Skeletal muscle satellite cell (primary cell): ENCODE measurements at regions not wholly inside any gene's neighbourhood (a gene's known extent, or its start where the extent isn't known, plus 50 kb on each side); places are given as distances from the start of the nearest gene placed in this dataset.

ENCODE experiments used
- H3K27me3 ChIP-seq: 2 replicates; pipeline ENCODE4 v1.7.0; 2013; ENCODE audit warnings: low read length; ENCODE audit not compliant: control insufficient read depth, insufficient read depth
- H3K36me3 ChIP-seq: 2 replicates; pipeline ENCODE4 v1.7.0; 2013; ENCODE audit warnings: mild to moderate bottlenecking, control low read depth, low read length; ENCODE audit not compliant: insufficient read depth
- H3K4me1 ChIP-seq: 2 replicates; pipeline ENCODE4 v1.7.0; 2013; ENCODE audit warnings: low read length; ENCODE audit not compliant: control insufficient read depth, insufficient read depth
- H3K4me2 ChIP-seq: 2 replicates; pipeline ENCODE4 v1.7.0; 2013; ENCODE audit warnings: mild to moderate bottlenecking, low read length
- H3K4me3 ChIP-seq: 2 replicates; pipeline ENCODE4 v1.7.0; 2013; ENCODE audit warnings: low read length
- H3K9ac ChIP-seq: 2 replicates; pipeline ENCODE4 v1.7.0; 2013; ENCODE audit warnings: mild to moderate bottlenecking, low read depth, low read length, moderate library complexity
- H3K9me3 ChIP-seq: replicated peaks from 2 replicates; pipeline ENCODE4 v1.7.0; 2013; ENCODE audit warnings: mild to moderate bottlenecking, control low read depth, low read length

DNA sequence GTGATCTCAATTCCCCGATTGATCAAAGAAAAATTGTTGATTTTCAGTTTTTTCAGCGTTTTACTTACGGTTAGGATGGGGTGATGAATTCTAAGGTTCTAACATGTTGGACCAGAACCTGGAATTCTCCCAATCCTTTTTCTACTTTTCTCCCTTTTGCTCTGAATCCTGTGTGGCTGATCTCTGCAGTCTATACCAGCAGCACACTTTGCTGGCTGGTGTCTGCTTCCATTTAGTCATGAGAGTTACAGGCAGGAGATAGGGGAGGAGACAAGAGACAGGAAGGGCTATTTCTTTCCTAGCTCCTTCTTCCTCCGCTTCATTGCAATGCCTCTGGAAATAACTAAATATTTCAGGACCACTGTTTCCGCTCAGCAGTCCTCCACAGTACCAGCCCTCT is 623.9 kb downstream of the CENPC start:
- H3K9ac ChIP-seq: no peak overlapping the region
- H3K27me3 ChIP-seq: no peaks in the 10 kb centered on the region
- no peaks in the 10 kb centered on the region for H3K9me3 ChIP-seq
- H3K36me3 ChIP-seq: no peaks in the 10 kb centered on the region
- no peak overlapping the region for H3K4me3 ChIP-seq
- H3K4me1 ChIP-seq: no peaks in the 10 kb centered on the region
- no peak overlapping the region for H3K4me2 ChIP-seq

DNA sequence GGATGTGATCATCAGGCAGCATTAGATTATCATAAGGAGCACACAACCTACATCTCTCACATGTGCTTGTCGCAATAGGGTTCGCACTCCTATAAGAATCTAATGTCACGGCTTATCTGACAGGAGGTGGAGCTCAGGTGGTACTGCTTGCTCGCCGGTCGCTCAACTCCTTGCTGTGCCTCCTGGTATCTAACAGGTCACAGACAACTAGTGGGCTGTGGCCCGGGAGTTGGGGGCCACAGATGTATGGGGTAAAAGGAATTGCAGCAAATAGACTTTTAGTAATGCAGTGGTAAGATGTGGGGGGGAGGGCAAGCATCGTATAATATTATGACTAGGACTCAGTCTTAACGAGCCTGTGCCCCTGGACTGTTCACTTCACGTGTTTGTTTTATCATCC is 624.8 kb downstream of the CENPC start:
- Histone ChIP-seq H3K9me3 (no peaks in the 10 kb centered on the region), H3K4me2 (no peak overlapping the region)

DNA sequence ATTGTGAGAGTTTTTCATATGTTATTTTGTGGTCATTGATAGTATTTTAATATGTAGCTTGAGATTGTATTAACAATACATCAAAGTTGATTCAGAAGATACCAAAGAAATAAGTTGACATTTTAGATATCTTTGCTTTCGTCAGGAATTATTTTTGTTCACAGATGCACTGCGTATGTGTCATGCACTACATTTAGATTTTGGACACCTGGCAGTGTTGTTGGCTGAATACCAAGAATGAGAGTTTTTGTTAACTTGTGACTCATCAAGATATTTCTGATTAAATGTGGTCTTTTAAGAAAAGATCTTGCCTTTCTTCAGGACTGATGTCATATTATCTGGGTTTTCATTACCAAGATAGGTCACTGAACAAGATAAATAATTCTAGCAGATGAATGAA is 633.4 kb downstream of the CENPC start:
- H3K4me3 ChIP-seq: no peak overlapping the region
- H3K36me3 ChIP-seq: no peaks in the 10 kb centered on the region
- H3K27me3 ChIP-seq: no peaks in the 10 kb centered on the region
- no peak overlapping the region for H3K9ac ChIP-seq
- no peak overlapping the region for H3K4me2 ChIP-seq
- H3K4me1 ChIP-seq: no peaks in the 10 kb centered on the region
- no peaks in the 10 kb centered on the region for H3K9me3 ChIP-seq

More for the DNA sequence above, 624.8 kb downstream of the CENPC start:
- Histone ChIP-seq H3K4me1 (no peaks in the 10 kb centered on the region), H3K27me3 (no peaks in the 10 kb centered on the region), H3K9ac (no peak overlapping the region), H3K36me3 (no peaks in the 10 kb centered on the region), H3K4me3 (no peak overlapping the region)

DNA sequence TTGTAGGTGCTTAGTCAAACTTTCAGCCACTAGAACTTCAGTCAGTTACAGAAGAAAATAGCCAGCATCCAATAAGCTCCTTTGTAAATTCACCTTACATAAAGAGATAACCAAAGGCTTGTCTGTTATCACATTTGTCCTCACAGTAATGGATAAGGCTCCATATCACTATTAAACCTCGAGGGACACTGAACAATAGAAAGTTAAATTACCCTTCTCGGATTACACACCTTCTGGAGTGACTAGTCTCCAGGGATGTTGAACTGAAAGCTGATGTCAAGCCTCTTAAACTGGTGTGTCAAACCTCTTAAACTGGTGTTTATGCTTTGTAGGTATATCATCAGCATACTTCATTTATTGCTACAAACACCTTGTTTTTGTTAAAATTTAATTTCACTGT is 639.0 kb downstream of the CENPC start:
- no peaks in the 10 kb centered on the region for H3K4me1 ChIP-seq
- H3K36me3 ChIP-seq: no peaks in the 10 kb centered on the region
- H3K9me3 ChIP-seq: no peaks in the 10 kb centered on the region
- H3K9ac ChIP-seq: no peak overlapping the region
- no peaks in the 10 kb centered on the region for H3K27me3 ChIP-seq
- H3K4me3 ChIP-seq: no peak overlapping the region
- H3K4me2 ChIP-seq: no peak overlapping the region

DNA sequence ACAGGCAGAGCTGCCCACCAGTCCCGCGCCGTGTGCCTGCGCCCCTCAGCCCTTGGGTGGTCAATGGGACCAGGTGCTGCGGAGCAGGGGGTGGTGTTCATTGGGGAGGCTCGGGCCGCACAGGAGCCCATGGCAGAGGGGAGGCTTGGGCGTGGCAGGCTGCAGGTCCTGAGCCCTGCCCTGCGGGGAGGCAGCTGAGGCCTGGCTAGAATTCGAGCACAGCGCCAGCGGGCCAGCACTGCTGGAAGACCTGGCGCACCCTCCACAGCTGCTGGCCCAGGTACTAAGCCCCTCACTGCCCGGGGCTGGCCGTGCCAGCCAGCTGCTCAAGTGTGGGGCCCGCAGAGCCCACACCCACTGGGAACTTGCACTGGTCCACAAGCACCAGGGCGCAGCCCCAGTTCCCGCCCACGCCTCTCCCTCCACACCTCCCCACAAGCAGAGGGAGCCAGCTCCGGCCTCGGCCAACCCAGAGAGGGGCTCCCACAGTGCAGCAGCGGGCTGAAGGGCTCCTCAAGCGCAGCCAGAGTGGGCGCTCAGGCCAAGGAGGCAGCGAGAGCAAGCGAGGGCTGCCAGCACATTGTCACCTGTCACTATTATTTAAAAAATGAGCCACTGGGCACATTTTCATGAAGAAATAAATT is 645.8 kb downstream of the CENPC start:
- Histone ChIP-seq H3K36me3 (no peaks in the 10 kb centered on the region), H3K27me3 (no peaks in the 10 kb centered on the region), H3K4me3 (no peak overlapping the region), H3K9me3 (no peaks in the 10 kb centered on the region), H3K4me1 (no peaks in the 10 kb centered on the region), H3K4me2 (no peak overlapping the region), H3K9ac (no peak overlapping the region)

DNA sequence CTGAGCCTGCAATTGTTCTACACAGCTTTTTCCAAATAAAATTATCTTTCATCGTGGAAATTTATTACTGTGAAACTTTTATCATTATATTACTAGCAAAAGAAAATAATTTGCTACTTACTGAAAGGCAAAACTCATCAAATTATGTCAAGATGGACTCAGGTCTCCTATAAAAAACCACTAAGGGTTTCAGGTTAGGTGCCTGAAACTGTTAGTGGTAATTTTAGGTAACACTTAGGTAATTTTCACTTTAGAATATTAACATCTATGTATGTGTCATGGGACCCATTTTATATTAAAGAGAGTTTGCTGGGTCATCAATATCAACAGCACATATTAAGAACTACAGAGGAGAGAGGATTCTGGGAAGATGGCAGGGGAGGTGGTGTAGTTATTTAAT is 651.5 kb downstream of the CENPC start:
- Histone ChIP-seq H3K27me3 (no peaks in the 10 kb centered on the region), H3K4me2 (no peak overlapping the region), H3K9ac (no peak overlapping the region), H3K4me1 (no peaks in the 10 kb centered on the region), H3K4me3 (no peak overlapping the region), H3K36me3 (no peaks in the 10 kb centered on the region), H3K9me3 (no peaks in the 10 kb centered on the region)

DNA sequence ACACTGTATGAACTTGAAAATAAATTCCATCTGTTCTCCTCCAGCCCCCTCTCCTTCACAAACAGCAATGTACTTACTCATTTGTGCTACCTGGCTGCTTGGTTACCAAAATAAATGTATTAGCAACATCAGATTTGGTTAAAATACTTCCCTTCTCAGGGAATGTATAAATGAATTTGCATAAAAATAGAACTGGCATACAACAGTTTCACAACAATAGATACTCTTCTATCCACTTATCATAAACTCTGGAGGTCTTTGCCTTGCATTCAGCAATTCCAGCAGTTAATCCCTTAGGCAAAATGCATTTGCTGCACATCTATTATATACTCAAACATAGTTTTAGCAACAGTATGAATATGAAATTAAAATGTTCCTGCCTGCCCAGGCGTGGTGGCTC is 658.2 kb downstream of the CENPC start:
- H3K4me1 ChIP-seq: no peaks in the 10 kb centered on the region
- H3K9me3 ChIP-seq: no peaks in the 10 kb centered on the region
- H3K27me3 ChIP-seq: no peaks in the 10 kb centered on the region
- H3K9ac ChIP-seq: no peak overlapping the region
- no peak overlapping the region for H3K4me2 ChIP-seq
- H3K36me3 ChIP-seq: no peaks in the 10 kb centered on the region
- H3K4me3 ChIP-seq: no peak overlapping the region

DNA sequence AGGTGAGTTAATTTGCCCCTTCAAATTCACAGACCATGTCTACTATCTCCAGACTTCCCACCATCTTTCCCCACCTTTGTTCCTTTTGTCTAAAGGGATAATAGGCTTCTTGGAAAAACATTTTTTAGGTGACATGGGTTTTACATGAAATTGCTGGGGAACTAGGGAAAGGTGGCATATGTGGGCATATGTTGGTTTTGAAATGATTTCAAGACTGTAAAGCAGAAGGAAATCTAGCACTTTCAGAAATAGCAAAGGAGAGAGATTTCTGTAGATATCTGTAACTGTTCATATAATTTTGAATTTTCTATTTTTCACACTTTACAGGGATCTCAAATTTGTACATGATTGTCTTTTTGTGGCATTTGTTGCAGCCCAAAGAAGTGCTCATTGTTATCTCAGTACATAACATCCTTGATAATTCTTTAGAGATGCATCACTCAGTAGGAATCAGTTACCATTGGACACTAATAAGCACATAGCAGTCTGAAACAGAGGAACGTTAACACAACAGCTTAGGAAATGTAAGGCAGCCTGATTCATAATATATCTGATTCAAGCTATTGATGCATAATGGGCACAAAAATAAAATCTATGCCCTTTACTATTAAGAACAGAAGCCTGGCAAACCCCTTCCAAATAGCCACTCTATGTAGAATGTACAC is 659.7 kb downstream of the CENPC start:
- no peaks in the 10 kb centered on the region for H3K9me3 ChIP-seq
- H3K9ac ChIP-seq: no peak overlapping the region

DNA sequence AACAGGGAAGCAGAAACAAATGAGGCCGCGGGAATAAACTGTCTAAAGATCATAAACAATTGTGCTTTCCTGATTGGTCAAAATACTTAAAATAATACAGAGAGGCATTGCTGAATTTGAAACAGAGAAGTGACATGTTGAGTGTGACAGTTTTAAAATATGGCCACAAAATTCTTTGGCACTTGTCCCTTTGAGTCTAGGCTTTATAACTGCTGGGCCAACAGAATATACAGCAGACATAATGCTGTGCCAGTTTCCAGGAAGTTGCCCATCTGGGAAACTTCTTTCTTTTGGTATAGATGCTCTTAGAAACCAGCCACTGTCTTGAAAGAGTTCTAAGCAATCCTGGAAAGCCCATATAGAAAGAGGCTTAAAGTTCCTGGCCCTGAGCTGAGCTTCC is 668.4 kb downstream of the CENPC start:
- no peak overlapping the region for H3K9ac ChIP-seq
- H3K4me2 ChIP-seq: no peak overlapping the region
- H3K36me3 ChIP-seq: no peaks in the 10 kb centered on the region
- peaks cover 4% of the 10 kb centered on the region for H3K9me3 ChIP-seq
- no peaks in the 10 kb centered on the region for H3K27me3 ChIP-seq
- H3K4me1 ChIP-seq: no peaks in the 10 kb centered on the region
- no peak overlapping the region for H3K4me3 ChIP-seq

More for the DNA sequence above, 659.7 kb downstream of the CENPC start:
- no peaks in the 10 kb centered on the region for H3K36me3 ChIP-seq
- no peak overlapping the region for H3K4me2 ChIP-seq
- H3K4me3 ChIP-seq: no peak overlapping the region
- H3K4me1 ChIP-seq: no peaks in the 10 kb centered on the region
- no peaks in the 10 kb centered on the region for H3K27me3 ChIP-seq

DNA sequence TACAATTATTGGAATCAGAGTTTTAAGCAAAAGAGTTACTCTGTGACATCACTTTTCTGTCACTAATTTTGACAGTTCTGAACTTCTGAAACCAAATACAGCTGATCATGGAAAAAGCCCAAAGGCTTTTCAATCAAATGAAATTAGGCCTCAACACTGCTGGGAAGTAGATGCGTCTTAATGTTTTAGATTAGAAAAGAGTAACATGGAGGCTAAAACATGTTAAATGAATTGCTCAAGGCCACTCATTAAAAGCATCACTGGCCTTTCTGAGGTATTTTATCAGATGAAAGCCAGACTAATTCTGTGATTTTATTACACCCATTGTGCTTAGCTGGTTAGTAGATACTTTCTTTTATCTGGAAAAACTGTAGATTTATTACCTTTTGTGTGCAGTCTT is 672.6 kb downstream of the CENPC start:
- Histone ChIP-seq H3K4me3 (no peak overlapping the region), H3K9ac (no peak overlapping the region), H3K4me2 (no peak overlapping the region), H3K4me1 (no peaks in the 10 kb centered on the region), H3K36me3 (no peaks in the 10 kb centered on the region), H3K9me3 (peaks cover 4% of the 10 kb centered on the region), H3K27me3 (no peaks in the 10 kb centered on the region)

DNA sequence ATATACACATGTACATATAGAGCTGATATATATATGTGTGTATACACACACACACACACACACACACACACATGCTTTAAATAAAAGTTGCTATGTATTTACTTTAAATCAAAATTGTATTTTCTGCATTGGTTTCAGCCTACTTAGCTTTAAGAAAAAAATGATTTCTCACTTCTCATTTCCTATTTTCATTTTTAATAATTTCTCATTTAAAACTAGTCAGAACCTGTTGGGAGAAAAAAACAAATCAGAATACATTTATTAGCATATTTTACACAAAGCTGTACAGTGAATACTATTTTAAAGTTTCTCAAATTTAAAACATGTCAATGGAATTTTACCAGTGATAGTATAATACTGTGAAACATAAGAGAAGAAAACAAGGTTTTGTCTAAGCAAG is 681.8 kb downstream of the CENPC start:
- Histone ChIP-seq H3K9me3 (no peaks in the 10 kb centered on the region), H3K9ac (no peak overlapping the region), H3K36me3 (no peaks in the 10 kb centered on the region), H3K4me1 (no peaks in the 10 kb centered on the region), H3K27me3 (no peaks in the 10 kb centered on the region), H3K4me2 (no peak overlapping the region), H3K4me3 (no peak overlapping the region)

DNA sequence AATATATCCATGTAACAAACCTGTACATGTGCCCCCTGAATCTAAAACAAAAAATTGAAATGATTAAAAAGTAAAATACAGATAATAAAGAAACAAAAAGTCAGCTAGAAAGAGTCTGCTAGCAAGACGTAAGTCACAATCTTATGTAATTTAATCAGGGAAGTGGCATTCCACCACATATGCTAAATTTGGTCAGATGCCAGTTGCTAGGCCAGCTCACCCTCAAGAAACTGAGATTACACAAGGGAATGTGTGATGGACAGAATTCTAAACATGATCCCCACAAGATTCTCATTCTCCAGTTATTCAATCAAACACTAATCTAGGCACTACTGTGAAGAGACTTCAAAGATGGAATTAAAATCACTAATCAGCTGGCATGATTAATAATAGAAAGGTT is 689.3 kb downstream of the CENPC start:
- H3K9ac ChIP-seq: no peak overlapping the region
- no peaks in the 10 kb centered on the region for H3K4me1 ChIP-seq
- no peaks in the 10 kb centered on the region for H3K27me3 ChIP-seq
- H3K4me3 ChIP-seq: no peak overlapping the region
- no peaks in the 10 kb centered on the region for H3K36me3 ChIP-seq
- no peaks in the 10 kb centered on the region for H3K9me3 ChIP-seq
- H3K4me2 ChIP-seq: no peak overlapping the region
